H1 (cell line): ENCODE measurements at regions not wholly inside any gene's neighbourhood (a gene's known extent, or its start where the extent isn't known, plus 50 kb on each side); places are given as distances from the start of the nearest gene placed in this dataset.

Experiments
- CHD1 ChIP-seq: IDR thresholded peaks from 2 replicates; pipeline ENCODE4 v1.6.1; 2012; ENCODE audit warnings: low read depth, low read length, improper control_type of control experiment
- CHD7 ChIP-seq: fragments of 300-600 bp; sonication (generic); IDR thresholded peaks from 2 replicates; pipeline ENCODE4 v1.7.1; 2012; ENCODE audit warnings: low read length, moderate library complexity, mild to moderate bottlenecking, inconsistent platforms; ENCODE audit not compliant: insufficient replicate concordance
- EGR1 ChIP-seq: IDR thresholded peaks from 2 replicates; pipeline ENCODE4 v1.6.1; 2011; ENCODE audit warnings: low read depth, low read length, borderline replicate concordance
- EZH2 ChIP-seq: fragments of 200-600 bp; sonication (generic); IDR thresholded peaks from 2 replicates; pipeline ENCODE4 v1.7.1; 2012; ENCODE audit warnings: low read depth, mild to moderate bottlenecking, moderate library complexity, low read length, inconsistent platforms; ENCODE audit not compliant: severe bottlenecking
- MAX ChIP-seq: IDR thresholded peaks from 2 replicates; pipeline ENCODE4 v1.6.1; 2012; ENCODE audit warnings: inconsistent platforms
- PHF8 ChIP-seq: fragments of 200-600 bp; sonication (generic); conservative IDR thresholded peaks from 2 replicates; pipeline ENCODE4 v1.7.1; 2012; ENCODE audit warnings: low read depth, mild to moderate bottlenecking, inconsistent platforms, low read length, moderate library complexity
- SAP30 ChIP-seq: fragments of 300-600 bp; sonication (generic); IDR thresholded peaks from 2 replicates; pipeline ENCODE4 v1.7.1; 2012; ENCODE audit warnings: low read length, moderate library complexity, mild to moderate bottlenecking, inconsistent platforms; ENCODE audit not compliant: insufficient read depth, insufficient replicate concordance

- no peak for TF ChIP-seq SAP30
- TF ChIP-seq EGR1: no peak
- no peak for TF ChIP-seq EZH2
- TF ChIP-seq MAX: no peak
- TF ChIP-seq PHF8: no peak
- no peak for TF ChIP-seq CHD1
- no peak for TF ChIP-seq CHD7
Measured at GRCh38 chr6:21352131-21352530, 241.4 kb upstream of the SOX4 start (continued).
